GM12892 (cell line): ENCODE measurements at regions not wholly inside any gene's neighbourhood (a gene's known extent, or its start where the extent isn't known, plus 50 kb on each side); places are given as distances from the start of the nearest gene placed in this dataset.

Experiments
- POLR2A ChIP-seq: IDR thresholded peaks from 2 replicates; pipeline ENCODE4 v1.6.1; 2011; ENCODE audit warnings: low read depth, low read length, control low read depth
- POLR2AphosphoS5 ChIP-seq: IDR thresholded peaks from 2 replicates; pipeline ENCODE4 v1.6.1; 2011; ENCODE audit warnings: low read depth, low read length, control low read depth
- TAF1 ChIP-seq: IDR thresholded peaks from 2 replicates; pipeline ENCODE4 v1.6.1; 2011; ENCODE audit warnings: low read depth, mild to moderate bottlenecking, control low read depth, low read length, borderline replicate concordance

DNA sequence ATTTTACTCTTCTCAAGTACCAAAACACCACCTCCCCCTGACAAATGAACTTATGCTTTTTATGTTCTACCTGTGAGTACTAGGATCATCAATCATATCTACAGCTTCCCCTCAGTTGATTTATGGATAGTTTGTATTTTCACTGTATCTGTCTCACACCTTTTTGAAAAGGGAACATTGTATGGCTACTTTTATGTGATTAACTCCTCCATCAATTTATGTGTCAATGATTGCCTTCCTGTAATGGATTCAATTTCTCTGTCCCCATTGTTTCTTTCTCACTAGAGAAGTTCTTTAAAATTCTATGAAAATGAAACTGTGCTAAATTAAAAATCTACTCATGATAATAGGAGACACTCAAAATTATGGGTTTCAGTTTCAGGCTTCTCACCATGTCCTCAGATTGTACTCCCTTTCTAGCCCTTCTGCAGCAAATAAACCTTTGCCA, 935.0 kb downstream of the TRIB2 start:
- TF ChIP-seq TAF1 (no peak), POLR2A (no peak), POLR2AphosphoS5 (no peak)
